Right renal cortex interstitium (tissue), 3 donors: ENCODE measurements at regions not wholly inside any gene's neighbourhood (a gene's known extent, or its start where the extent isn't known, plus 50 kb on each side); places are given as distances from the start of the nearest gene placed in this dataset.
"Not testable (repeated sequence)": the region's sequence is repeated elsewhere in the genome, so short reads cannot be mapped to it uniquely, and the experiment has no call there.

Experiments
- DNase-seq, 3 donors: peaks; one replicate each; pipeline ENCODE4 v3.0.0-alpha.2; 2013; ENCODE audit warnings: low read depth in 3 of 3, low spot score in 2 of 3

DNA sequence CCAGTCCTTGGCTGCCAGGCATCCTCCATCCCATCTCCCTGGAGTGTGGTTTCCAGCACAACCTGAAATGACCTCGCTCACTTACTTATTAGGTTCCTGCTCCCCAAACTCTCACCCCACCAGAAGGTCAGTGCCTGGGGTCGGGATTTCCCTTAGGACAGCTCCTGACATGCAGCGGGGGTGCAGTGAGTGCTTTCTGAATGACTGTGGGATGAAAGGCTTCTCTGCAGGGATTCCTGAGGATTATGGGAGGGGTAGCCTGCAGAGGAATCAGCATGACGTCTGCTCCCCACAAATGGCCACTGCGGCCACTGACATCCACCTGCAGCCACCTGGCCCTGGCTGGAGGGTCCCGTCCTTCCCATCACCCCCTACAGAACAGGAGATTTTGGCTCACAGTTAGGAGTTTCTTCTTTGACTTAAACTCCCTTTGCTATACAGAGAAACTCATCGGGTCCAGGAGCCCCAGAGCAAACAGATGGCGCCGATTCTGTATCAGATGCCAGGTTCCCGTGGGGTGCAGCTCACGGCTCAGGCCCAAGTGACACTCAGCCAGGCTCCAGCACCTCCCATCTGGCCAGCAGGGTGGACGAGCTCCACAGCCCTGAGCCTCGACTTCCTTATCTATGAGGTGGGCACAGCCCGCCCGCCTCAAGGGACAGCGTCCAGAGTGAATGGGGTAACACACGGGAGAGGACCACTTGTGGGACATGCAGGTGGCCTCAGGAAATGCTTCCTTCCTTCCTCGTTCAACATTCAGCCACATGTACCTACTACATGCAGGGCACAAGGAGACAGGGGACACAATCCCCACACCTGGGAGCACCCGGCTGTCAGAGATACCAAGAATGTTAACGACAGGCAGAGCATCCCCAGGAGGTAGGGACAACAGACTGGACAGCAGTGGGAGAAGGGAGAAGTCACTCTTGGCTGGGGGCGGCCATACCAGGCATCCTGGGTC lies 69.8 kb downstream of the RMI2 start:
- no peak for DNase-seq

DNA sequence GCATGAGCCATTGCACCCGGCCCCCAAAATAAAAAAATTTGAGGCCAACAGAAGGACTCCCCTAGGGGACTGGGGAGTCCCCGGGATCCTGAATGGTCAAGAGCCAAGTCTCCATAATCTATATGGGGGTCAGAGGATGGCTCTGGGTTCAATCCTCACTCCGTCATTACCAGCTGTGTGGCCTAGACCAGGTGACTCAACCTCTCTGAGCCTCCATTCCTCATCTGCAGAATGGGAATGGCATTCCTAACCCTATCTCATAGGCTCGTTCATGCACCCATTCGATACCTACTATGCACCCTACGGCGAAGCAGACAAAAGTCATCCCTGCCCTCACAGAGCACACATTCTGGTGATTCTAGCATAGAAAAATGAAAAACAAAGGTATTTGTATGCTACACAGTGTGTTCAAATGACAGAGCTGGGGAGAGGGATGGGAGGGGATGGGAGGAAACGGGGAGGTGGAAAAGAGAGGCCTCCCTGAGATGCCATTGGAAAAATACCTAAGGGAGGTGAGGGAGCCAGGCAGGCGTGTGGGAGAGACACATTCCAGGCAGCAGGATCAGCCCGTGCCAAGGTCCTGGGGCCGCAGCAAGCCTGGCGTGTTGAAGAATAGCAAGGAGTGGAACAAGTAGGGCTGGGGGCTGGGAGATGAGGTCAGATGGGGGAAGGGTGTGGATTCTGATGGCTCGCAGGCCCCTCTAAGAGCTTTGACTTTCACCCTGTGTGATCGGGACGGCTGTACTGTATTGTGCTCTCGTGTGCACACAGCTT lies 71.2 kb downstream of the RMI2 start:
- no peak for DNase-seq

DNA sequence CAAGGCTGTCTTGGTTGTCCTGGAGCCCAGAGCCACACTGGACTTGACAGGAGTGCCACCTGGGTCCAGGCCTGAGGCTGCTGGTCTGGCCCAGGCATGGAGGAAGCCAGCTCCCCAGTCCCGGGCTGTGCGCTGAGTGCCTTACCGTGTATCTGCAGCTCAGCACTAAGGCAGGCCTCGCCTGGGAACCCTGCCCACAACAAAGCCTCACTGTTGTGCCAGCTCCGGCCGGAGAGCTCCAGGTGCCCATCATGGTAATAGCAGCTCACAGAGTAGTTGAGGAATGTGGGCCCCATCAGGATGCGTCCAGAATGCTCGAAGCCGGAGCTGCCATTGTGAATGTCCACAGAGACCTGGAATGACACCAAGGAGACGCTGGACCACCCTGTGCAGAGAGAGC lies 72.2 kb downstream of the RMI2 start:
- no peak for DNase-seq

DNA sequence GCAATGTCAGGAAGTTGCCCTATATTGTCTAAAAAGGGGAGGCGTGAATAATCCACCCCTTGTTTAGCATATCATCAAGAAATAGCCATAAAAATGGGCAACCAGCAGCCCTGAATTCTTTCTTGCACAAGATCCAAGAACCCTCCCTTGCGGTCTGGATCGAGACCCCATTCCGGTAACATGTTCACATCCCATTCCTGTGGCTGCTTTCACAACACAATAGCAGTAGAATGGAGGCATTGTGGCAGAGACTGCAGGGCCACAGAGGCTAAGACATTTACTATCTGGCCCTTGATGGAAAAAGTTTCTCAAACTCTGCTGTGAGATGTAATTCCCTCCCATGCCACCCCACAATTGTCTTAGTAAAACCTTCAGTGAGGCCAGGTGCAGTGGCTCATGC lies 73.2 kb downstream of the RMI2 start:
- no peak for DNase-seq

DNA sequence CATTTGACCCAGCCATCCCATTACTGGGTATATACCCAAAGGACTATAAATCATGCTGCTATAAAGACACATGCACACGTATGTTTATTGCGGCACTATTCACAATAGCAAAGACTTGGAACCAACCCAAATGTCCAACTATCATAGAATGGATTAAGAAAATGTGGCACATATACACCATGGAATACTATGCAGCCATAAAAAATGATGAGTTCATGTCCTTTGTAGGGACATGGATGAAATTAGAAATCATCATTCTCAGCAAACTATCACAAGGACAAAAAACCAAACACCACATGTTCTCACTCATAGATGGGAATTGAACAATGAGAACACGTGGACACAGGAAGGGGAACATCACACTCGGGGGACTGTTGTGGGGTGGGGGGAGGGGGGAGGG lies 74.8 kb downstream of the RMI2 start:
- DNase-seq = not testable (repeated sequence)

DNA sequence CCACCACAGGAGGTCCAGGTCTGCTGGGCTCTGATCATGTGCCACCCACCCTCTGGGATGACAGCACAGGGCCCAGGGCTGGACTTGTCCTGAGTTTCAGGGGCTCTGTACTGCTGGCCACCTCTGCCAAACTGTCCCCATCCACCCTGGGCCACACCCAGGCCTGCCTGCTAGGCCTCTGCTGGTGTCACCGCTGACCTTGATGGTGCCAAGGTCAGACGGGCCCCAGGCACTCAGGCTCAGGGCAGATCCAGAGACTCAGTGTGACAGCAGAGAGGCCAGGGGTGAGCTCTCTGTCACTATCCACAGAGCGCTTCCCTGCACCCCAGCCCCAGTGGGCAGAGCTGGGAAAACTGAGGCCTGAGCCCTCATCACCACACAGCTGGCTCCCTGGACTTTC lies 75.6 kb downstream of the RMI2 start:
- no peak for DNase-seq

DNA sequence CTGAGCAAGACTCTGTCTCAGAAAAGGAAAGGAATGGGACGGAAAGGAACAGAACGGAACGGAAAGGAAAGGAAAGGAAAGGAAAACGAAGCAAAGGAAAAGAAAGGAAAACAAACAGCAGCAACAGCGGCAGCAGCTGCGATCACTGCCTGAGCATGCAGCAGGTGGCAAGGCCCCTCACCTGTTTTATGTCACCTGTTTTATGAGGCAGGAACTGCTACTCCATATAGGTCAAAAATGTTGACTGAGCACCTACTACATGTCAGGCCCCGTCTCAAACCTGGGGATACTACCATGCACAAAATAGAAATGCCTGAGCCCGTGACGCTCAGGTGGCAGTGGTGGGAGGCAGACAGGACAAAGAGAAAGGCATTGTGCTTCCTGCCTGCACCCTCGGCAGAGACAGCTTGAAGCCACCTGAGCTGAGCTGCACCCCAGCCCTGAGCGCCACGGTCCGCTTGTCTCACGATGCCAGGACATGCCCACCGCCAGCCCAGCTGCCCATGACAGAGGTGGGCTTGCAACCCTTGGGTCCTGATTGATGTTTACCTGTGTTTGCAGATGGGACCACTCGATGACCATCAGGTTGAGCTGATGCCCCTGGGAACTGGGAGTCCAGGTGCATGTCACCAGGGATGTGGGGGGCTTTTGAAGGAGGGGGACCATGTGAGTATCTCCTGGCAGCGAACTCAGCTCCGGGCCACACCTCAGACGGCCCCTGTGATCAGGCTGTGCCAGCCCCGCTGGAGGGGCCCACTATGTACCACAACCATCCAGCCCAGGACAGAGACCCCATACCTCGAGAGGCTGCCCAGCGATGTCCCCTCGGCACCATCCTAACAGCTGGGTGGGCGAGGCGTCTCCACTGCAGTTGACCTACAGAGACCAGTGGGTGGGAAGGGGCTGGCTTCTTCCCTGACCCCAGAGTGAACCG lies 77.4 kb downstream of the RMI2 start:
- DNase-seq = no peak

DNA sequence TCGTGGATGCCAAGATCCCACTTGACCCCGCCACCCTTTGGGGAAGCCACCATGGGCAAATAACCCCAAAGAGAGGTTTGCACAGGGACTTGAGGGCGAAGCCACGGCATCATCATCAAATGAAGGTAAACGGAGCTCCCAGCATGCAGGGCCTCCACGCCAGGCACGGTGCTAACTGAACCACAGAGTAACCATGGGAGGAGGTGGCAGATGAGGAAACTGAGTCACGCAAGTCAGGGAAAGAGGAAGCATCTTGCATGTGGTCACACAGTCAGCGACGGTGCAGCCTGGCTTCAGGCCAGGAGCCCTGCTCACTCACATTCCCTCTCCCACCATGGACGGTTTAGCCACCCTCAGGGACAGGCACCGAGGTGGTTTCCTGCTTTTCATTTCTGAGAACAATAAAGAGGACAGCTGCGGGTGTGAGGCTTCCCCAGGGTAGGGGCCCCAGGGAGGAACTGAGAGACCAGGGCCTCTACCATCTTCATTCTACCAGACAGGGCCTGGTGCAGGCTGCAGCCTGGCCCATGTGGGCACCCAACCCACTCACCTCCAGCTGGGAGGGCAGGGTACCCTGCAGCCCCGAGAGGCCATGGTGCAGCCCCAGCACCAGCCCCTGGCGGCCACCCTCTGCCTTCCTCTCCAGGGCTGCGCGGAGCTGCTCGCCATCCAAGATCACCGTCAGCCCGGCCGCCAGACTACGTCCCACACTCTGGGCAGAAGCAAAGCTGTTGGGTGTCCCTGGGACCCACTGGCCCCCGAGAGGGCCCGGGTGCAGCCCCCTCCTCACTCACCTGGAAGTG lies 78.3 kb downstream of the RMI2 start:
- no peak for DNase-seq

DNA sequence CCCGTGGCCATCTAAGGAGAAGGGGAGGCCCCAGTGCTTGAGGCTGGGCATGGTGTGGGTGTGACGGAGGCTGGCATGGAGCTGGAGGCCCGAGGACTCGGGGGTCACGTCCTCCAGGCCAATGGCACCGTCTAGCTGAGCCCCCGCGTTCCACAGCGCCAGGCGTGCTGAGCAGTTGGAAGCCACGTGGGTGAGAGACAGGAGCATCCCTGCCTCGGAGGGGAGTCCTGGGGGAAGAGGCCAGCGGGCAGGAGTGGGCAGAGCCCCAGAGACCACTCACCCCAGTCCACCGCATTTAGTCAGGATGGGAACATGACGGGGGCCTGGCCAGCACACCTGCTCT lies 78.8 kb downstream of the RMI2 start:
- DNase-seq = no peak

DNA sequence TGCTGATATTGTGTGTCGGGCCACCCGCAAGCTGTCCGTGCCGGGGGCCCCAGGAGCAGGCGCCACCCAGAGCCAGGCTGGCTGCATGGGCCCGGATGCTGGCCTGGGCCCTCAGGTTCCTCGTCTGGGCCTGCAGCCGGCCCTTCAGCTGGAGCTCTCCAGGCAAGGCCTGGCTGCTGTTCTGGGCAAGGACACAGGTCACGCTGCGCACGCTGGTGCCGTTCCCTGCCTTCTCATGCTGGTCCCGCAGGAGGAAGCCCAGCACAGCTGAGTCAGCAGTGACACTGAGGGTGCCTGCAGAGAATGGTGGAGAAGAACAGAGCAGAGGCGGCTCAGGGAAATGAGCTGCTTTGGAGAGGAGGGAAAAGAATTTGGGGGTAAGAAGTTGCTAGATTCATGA lies 79.9 kb downstream of the RMI2 start:
- DNase-seq = no peak

DNA sequence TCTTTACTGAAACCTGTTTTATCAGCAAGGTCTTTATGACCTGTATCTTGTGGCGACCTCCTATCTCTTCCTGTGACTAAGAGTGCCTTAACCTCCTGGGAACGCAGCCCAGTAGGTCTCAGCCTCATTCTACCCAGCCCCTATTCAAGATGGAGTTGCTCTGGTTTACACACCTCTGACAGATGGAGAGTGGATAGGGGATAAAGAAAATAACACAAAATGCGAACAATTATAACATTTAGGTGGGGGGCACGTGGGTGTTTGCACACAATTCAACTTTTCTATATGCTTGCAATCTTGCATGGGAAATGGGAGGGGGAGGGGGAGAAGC lies 83.3 kb downstream of the RMI2 start:
- no peak for DNase-seq

DNA sequence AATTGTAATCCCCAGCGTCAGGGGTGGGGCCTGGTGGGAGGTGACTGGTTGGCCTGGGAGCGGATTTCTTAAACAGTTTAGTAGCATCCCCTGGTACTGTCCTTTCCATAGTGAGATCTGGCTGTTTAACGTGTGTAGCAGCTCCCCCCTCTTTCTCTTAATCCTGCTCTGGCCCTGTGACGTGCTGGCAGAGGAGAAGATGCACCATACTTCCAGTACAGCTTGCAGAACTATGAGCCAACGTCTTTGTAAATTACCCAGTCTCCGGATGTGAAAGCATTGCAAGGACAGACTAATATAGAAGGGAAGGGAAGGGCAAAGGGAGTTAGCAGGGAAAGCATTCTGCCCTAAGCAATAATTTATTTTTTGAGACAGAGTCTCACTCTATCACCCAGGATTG lies 83.9 kb downstream of the RMI2 start:
- DNase-seq = no peak

DNA sequence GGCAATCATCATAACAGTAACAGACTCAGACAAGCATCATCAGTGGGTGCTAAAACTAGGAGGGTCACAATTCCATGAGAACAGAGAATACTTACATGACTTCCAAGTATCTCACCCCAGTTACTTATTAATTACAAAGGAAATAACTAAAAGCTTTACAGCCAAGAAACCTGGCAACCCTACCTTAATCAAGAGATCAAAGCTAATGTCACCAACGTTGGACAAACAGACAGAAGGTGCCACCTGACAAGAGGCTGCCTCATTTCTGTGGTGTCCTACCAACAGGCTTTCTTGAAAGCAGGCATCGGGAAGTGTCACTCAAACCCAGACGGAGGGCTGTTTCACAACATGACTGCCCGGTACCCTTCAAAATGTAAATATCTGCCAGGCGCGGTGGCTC lies 84.6 kb downstream of the RMI2 start:
- DNase-seq = no peak

DNA sequence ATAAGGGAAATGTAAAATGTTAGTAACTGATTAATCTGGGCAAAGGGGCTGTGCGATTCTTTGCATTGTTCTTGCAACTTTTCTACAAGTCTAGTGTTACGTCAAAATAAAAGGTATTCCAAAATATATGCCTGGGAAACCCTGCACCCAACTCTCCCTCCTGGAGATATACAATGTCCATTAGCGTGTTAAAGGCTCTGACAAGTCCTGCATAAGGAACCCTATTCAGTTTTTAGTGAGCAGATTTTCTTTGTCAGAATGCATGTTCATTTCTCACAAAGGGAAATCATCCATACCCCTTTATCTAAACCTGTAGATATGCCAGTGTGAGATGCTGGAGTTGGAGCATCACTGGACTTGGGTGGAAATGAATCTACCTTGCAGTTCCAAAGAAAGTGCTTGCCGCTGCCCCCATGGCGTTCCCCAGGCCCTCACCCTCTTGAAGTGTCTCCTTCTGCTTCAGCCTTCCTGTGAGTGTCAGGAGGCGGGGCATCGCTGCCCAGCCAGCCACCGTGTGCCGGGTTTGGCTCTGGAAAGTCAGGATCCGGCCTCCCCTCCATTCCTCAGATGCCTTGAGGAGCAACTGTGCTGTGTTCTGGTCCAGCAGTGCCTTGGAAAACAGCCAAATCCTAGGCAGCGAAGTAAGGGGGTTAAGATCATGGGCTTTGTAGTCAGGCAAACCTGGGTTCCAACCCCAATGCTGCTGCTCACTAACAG lies 85.5 kb downstream of the RMI2 start:
- DNase-seq = no peak

DNA sequence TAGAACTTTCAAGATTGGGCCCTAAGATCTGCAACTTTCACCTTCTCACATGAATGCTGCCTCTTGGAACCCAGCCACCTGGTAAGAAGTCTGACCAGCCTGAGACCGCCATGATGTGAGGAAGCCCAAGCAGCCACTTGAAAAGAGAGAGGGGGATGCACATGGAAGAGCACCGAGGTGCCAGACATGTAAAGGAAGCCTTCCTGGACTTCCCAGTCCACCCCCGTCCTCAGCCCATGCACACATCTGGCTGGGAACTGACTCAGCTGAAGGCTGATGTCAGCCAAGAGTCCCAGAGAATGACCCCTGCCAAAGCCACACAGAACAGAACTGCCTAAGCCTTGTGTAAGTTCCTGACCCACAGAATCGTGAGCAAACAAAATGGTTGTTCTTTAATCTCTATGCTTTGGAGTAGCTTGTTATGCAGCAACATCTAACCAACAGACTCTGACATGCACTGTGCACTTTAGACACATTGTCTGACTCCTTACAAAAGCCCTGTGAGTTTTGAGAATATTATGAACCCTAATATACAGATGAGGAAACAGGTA lies 86.7 kb downstream of the RMI2 start:
- DNase-seq = no peak

DNA sequence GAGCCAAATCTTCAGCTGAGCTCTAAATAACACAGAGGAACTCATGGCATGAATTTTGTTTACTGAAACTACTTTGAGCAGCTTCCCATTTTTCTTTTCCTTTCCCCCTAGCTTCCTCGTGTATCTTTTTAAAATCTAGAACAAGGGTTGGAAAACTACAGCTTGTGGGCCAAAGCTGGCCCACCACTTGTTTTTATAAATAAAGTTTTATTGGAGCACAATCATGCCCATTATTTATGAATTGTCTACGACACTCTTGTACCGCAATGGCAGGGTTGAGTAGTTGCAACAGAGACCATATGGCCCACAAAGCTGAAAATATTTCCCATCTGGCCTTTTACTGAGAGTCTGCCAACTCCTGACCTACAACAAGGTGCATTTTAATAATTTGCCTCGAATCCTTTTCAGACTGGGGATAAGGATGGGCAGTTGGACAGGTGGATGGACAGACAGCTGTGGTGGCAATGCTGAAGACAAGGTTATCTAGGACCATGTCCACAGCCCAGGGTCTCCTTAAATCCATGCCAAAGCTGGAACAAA lies 87.7 kb downstream of the RMI2 start:
- no peak for DNase-seq

DNA sequence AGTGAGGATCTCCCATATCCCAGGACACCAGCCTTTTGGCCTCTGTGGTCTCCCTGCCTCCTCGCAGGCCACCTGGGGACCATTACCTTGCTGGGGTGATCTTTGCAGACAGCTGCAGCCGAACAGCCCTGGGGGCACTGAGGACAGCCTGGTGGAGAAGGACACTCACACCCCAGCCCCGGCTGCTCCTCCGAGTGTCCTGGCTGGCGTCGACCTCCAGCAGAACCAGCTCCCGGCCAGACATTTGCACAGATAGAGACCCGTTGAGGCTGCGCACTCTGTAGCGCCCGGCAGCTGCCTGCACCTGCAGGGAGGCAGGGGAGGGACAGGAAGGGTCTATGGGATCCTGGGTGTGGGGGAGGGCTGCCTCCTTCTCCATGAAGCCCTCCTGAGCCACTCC lies 90.3 kb downstream of the RMI2 start:
- DNase-seq = no peak

DNA sequence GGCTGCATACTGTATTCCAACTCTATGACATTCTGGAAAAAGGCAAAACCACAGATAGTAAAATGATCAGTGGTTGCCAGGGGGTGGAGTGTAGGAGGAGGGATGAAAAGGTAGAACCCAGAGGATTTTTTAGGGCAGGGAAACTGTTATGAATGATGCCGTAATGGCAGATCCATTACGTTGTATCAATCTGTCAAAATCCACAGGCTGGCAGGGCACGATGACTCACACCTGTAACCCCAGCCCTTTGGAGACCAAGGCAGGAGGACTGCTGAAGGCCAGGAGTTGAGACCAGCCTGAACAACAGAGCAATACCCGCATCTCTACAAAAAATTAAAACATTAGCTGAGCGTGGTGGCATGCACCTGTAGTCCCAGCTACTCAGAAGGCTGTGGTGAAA lies 91.8 kb downstream of the RMI2 start:
- DNase-seq = no peak
